ENCODE measurements at regions not wholly inside any gene's neighbourhood (a gene's known extent, or its start where the extent isn't known, plus 50 kb on each side); places are given as distances from the start of the nearest gene placed in this dataset.

GRCh38 chr2:83331810-83332209 is 1127.3 kb downstream of the SUCLG1 start:
- intact Hi-C loops (cut with micrococcal nuclease): no loop called here
- Histone ChIP-seq H3K9ac (ENCODE audit: insufficient read depth in 1 of 2, low read depth in 2 of 2, low read length in 2 of 2) (no peak overlapping the region), H3K4me1 (replicated peaks in 1 of 2; ENCODE audit: control insufficient read depth in 2 of 2, insufficient read depth in 2 of 2, low read length in 2 of 2) (no peaks in the 10 kb centered on the region), H3K9me3 (replicated peaks; ENCODE audit: control insufficient read depth, insufficient read depth, low read depth, low read length) (no peaks in the 10 kb centered on the region; the same call in 1 of the 2 replicates), H2AFZ (ENCODE audit: low read depth, low read length) (no peak overlapping the region), H3K9me1 (ENCODE audit: control insufficient read depth, insufficient read depth, low read length) (no peaks in the 10 kb centered on the region), H3K27me3 (ENCODE audit: control insufficient read depth in 2 of 2, insufficient read depth in 2 of 2, low read length in 2 of 2) (no peaks in the 10 kb centered on the region), H3K36me3 (ENCODE audit: control insufficient read depth, insufficient read depth, low read length) (no peaks in the 10 kb centered on the region), H3K4me2 (ENCODE audit: insufficient read depth, low read length) (no peak overlapping the region), H3K27ac (ENCODE audit: extremely low read depth, low read depth, low read length) (no peak overlapping the region), H3K4me3 (no peak overlapping the region), H3K79me2 (ENCODE audit: control insufficient read depth, insufficient read depth, low read length) (no peaks in the 10 kb centered on the region), H4K20me1 (replicated peaks; ENCODE audit: control insufficient read depth, insufficient read depth, low read length) (no peaks in the 10 kb centered on the region)
- 4% methylated on average over 3 of the region's 3 CpGs for WGBS (ENCODE audit: insufficient coverage, low coverage, missing lambda C conversion rate)
- TF ChIP-seq ZNF263 (CRISPR knock-in tag; IDR thresholded peaks at IDR 0.05; ENCODE audit: borderline replicate concordance) (no peak), ZNF347 (CRISPR knock-in tag; IDR thresholded peaks at IDR 0.05; ENCODE audit: low read depth) (no peak), HES1 (IDR thresholded peaks at IDR 0.05; ENCODE audit: low read depth) (no peak), ZNF444 (CRISPR knock-in tag; IDR thresholded peaks at IDR 0.05) (no peak), ERF (CRISPR knock-in tag; IDR thresholded peaks at IDR 0.05) (no peak), HMGXB4 (CRISPR knock-in tag; IDR thresholded peaks at IDR 0.05) (no peak), SMAD4 (CRISPR knock-in tag; conservative IDR thresholded peaks at IDR 0.05) (no peak)
- TF ChIP-seq, protein P1, sequence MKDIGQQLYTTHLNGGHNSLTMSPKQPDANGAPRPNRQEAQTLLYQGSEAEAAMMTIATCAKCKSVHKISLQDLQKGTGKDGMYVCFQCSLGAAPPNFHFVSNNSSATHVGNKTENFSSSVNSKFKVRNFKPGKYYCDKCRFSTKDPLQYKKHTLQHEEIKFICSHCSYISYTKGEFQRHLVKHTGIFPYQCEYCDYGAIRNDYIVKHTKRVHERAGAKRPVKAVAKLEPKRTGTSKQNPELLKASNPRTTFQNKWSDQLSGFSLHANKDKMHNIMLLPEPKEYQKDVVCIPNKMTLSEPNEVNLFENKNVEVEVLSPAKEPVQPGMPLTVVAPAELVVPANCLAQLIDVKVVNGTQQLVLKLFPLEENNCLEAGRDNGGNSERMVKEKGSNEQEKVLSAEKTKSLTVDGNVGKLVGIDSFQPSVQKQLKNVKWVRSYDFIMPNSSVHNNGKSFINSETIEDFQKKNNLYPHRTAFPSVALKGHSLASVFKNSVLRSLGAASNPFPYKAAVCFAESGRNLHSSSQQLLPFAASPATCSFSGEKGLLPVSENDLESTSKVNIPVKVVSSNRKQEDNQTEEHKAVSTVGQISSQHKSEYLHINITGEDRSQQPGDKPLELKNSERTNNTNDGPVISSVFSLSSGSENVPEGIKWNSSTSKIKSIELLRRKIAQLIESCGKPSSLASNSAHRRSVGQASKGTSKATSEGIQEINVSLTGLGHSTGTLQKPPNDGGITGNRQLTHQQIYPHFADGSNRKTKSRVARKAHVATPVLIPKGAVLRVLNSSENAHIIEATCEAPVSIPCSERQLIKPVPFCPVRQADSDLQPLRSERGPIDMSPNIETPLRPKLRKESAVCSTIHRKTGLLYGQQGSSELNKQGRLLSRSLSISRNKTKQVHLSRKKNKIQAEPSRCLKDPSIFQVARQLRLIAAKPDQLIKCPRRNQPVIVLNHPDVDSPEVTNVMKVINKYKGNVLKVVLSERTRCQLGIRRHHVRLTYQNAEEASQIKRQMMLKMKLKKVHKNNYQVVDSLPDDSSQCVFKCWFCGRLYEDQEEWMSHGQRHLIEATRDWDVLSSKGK (CRISPR knock-in tag; IDR thresholded peaks at IDR 0.05): no peak
- TF ChIP-seq, protein P2, sequence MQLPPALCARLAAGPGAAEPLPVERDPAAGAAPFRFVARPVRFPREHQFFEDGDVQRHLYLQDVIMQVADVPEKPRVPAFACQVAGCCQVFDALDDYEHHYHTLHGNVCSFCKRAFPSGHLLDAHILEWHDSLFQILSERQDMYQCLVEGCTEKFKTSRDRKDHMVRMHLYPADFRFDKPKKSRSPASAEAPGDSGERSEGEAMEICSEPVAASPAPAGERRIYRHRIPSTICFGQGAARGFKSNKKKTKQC (CRISPR knock-in tag; IDR thresholded peaks at IDR 0.05): no peak
- ATAC-seq: no peak
- DNase-seq (ENCODE audit: extremely low read depth in 1 of 4, low spot score in 3 of 4): no peak
- no peak for FAIRE-seq
- CTCF ChIA-PET (ENCODE audit: low intra/inter-chr PET ratio): no interaction called here
- in situ Hi-C loops (cut with MboI): no loop called here
- POLR2A ChIA-PET: no interaction called here
- no TSS peak for BruUV-seq (replicated peaks)
